H9 (cell line): ENCODE measurements at regions not wholly inside any gene's neighbourhood (a gene's known extent, or its start where the extent isn't known, plus 50 kb on each side); places are given as distances from the start of the nearest gene placed in this dataset.

Source experiments
- DNase-seq: peaks from one replicate; pipeline ENCODE4 v3.0.0-alpha.2; 2017
- H2AFZ ChIP-seq: one replicate; pipeline ENCODE4 v1.6.1; 2013; ENCODE audit warnings: mild to moderate bottlenecking, low read length, control low read depth, moderate library complexity
- H2AK5ac ChIP-seq: 2 replicates; pipeline ENCODE4 v1.6.1; 2013; ENCODE audit warnings: low read length, control low read depth, mixed read lengths; ENCODE audit not compliant: insufficient read length
- H2BK120ac ChIP-seq: one replicate; pipeline ENCODE4 v1.6.1; 2013; ENCODE audit warnings: low read depth, mild to moderate bottlenecking, low read length, control low read depth, inconsistent platforms; ENCODE audit not compliant: poor library complexity, severe bottlenecking
- H2BK12ac ChIP-seq: 2 replicates; pipeline ENCODE4 v1.6.1; 2013; ENCODE audit warnings: low read length, control low read depth, mixed read lengths, low read depth; ENCODE audit not compliant: insufficient read length
- H2BK15ac ChIP-seq: 2 replicates; pipeline ENCODE4 v1.6.1; 2013; ENCODE audit warnings: low read depth, low read length, control low read depth
- H2BK20ac ChIP-seq: one replicate; pipeline ENCODE4 v1.6.1; 2013; ENCODE audit warnings: low read depth, mild to moderate bottlenecking, low read length, control low read depth, inconsistent platforms; ENCODE audit not compliant: poor library complexity, severe bottlenecking
- H2BK5ac ChIP-seq: 2 replicates; pipeline ENCODE4 v1.6.1; 2013; ENCODE audit warnings: low read length, control low read depth, mixed read lengths; ENCODE audit not compliant: insufficient read length
- H3K14ac ChIP-seq: 2 replicates; pipeline ENCODE4 v1.6.1; 2013; ENCODE audit warnings: low read length, control low read depth; ENCODE audit not compliant: insufficient read depth
- H3K18ac ChIP-seq: 2 replicates; pipeline ENCODE4 v1.6.1; 2013; ENCODE audit warnings: low read depth, mild to moderate bottlenecking, mixed read lengths, low read length, control low read depth; ENCODE audit not compliant: insufficient read length
- H3K23ac ChIP-seq: 2 replicates; pipeline ENCODE4 v1.6.1; 2013; ENCODE audit warnings: low read length, control low read depth, mixed read lengths, low read depth; ENCODE audit not compliant: insufficient read length
- H3K23me2 ChIP-seq: 2 replicates; pipeline ENCODE4 v1.6.1; 2013; ENCODE audit warnings: low read depth, mild to moderate bottlenecking, mixed read lengths, low read length, control low read depth; ENCODE audit not compliant: insufficient read length, poor library complexity, severe bottlenecking
- H3K27ac ChIP-seq: 2 replicates; pipeline ENCODE4 v1.5.1; 2013; ENCODE audit warnings: low read length, control low read depth, mixed read lengths, low read depth; ENCODE audit not compliant: insufficient read length
- H3K27me3 ChIP-seq: 2 replicates; pipeline ENCODE4 v1.6.1; 2013; ENCODE audit warnings: low read length, control low read depth, inconsistent platforms; ENCODE audit not compliant: insufficient read depth
- H3K4ac ChIP-seq: 2 replicates; pipeline ENCODE4 v1.6.1; 2013; ENCODE audit warnings: low read depth, mild to moderate bottlenecking, control low read depth, inconsistent platforms, low read length, moderate library complexity
- H3K4me1 ChIP-seq: 2 replicates; pipeline ENCODE4 v1.6.1; 2013; ENCODE audit warnings: low read length, control low read depth, inconsistent platforms; ENCODE audit not compliant: insufficient read depth
- H3K4me2 ChIP-seq: 2 replicates; pipeline ENCODE4 v1.6.1; 2013; ENCODE audit warnings: low read length, control low read depth, mixed read lengths; ENCODE audit not compliant: insufficient read length, insufficient read depth
- H3K56ac ChIP-seq: 2 replicates; pipeline ENCODE4 v1.6.1; 2013; ENCODE audit warnings: low read depth, mild to moderate bottlenecking, mixed read lengths, low read length, control low read depth; ENCODE audit not compliant: insufficient read length
- H3K79me1 ChIP-seq: 2 replicates; pipeline ENCODE4 v1.6.1; 2013; ENCODE audit warnings: low read depth, mild to moderate bottlenecking, moderate library complexity, low read length, control low read depth, inconsistent platforms; ENCODE audit not compliant: insufficient read depth, poor library complexity, severe bottlenecking
- H3K79me2 ChIP-seq: 2 replicates; pipeline ENCODE4 v1.6.1; 2013; ENCODE audit warnings: low read length, control low read depth, inconsistent platforms; ENCODE audit not compliant: insufficient read depth
- H3K9ac ChIP-seq: 2 replicates; pipeline ENCODE4 v1.6.1; 2013; ENCODE audit warnings: low read length, control low read depth, mixed read lengths; ENCODE audit not compliant: insufficient read length; ENCODE audit errors: extremely low read depth
- H3K9me3 ChIP-seq: one replicate; pipeline ENCODE4 v1.6.1; 2013; ENCODE audit warnings: low read depth, low read length, inconsistent platforms; ENCODE audit not compliant: control insufficient read depth
- H3T11ph ChIP-seq: one replicate; pipeline ENCODE4 v1.6.1; 2013; ENCODE audit warnings: mild to moderate bottlenecking, low read length, control low read depth, inconsistent platforms
- H4K20me1 ChIP-seq: one replicate; pipeline ENCODE4 v1.6.1; 2013; ENCODE audit not compliant: control insufficient read depth, insufficient read length, insufficient read depth
- H4K5ac ChIP-seq: 2 replicates; pipeline ENCODE4 v1.6.1; 2013; ENCODE audit warnings: low read depth, mild to moderate bottlenecking, mixed read lengths, low read length, control low read depth; ENCODE audit not compliant: insufficient read length
- H4K8ac ChIP-seq: replicated peaks from 2 replicates; pipeline ENCODE4 v1.6.1; 2013; ENCODE audit warnings: low read length, control low read depth, mixed read lengths, low read depth; ENCODE audit not compliant: insufficient read length
- H4K91ac ChIP-seq: 2 replicates; pipeline ENCODE4 v1.6.1; 2013; ENCODE audit warnings: low read depth, mild to moderate bottlenecking, moderate library complexity, mixed read lengths, low read length, control low read depth; ENCODE audit not compliant: insufficient read length
- H3K27ac Mint-ChIP-seq, 3 experiments: 2 replicates in 2 of 3; 3 replicates in 1 of 3; pipeline ENCODE4 v1.8.0; 2020 to 2021; ENCODE audit warnings: mixed read lengths in 3 of 3, mild to moderate bottlenecking in 1 of 3, moderate library complexity in 1 of 3
- H3K27me3 Mint-ChIP-seq: 2 replicates; pipeline ENCODE4 v1.8.0; 2021; ENCODE audit warnings: low read depth, mild to moderate bottlenecking, moderate library complexity, mixed read lengths
- H3K36me3 Mint-ChIP-seq, 3 experiments: 2 replicates in 2 of 3; 3 replicates in 1 of 3; pipeline ENCODE4 v1.8.0; 2020 to 2021; ENCODE audit warnings: low read depth in 3 of 3, mixed read lengths in 3 of 3; ENCODE audit not compliant: insufficient read depth in 1 of 3
- H3K4me1 Mint-ChIP-seq, 2 experiments: 2 replicates each; pipeline ENCODE4 v1.8.0; 2020; ENCODE audit warnings: mixed read lengths in 2 of 2
- H3K4me3 Mint-ChIP-seq, 2 experiments: 2 replicates in 1 of 2; 3 replicates in 1 of 2; pipeline ENCODE4 v1.8.0; 2020 to 2021; ENCODE audit warnings: mild to moderate bottlenecking in 2 of 2, mixed read lengths in 2 of 2, moderate library complexity in 1 of 2
- H3K9me3 Mint-ChIP-seq, 2 experiments: 2 replicates in 1 of 2; 3 replicates in 1 of 2; pipeline ENCODE4 v1.8.0; 2020; ENCODE audit warnings: mild to moderate bottlenecking in 2 of 2, mixed read lengths in 2 of 2, moderate library complexity in 1 of 2
- CTCF ChIP-seq: fragments of 200-600 bp; sonication (generic); conservative IDR thresholded peaks from 3 replicates; pipeline ENCODE4 v1.8.0; 2021; ENCODE audit warnings: antibody characterized with exemption, mild to moderate bottlenecking
- WGBS: extraction: QIAGEN DNeasy Blood & Tissue Kit; methylation state at CpG from one replicate; pipeline ENCODE4 v1.1.7; 2013; ENCODE audit warnings: missing lambda C conversion rate, low lambda C conversion rate, mixed read lengths; ENCODE audit not compliant: insufficient read length; ENCODE audit errors: extremely low coverage; 5-methylcytosine and 5-hydroxymethylcytosine counted together

- Histone ChIP-seq H2AFZ (no peak overlapping the region), H3K56ac (no peak overlapping the region), H2BK120ac (no peak overlapping the region), H2AK5ac (no peak overlapping the region), H3K23me2 (no peaks in the 10 kb centered on the region), H3K9me3 (no peaks in the 10 kb centered on the region), H3K4me1 (no peaks in the 10 kb centered on the region), H3K79me2 (no peaks in the 10 kb centered on the region), H4K20me1 (no peaks in the 10 kb centered on the region), H3K9ac (no peak overlapping the region), H4K91ac (no peak overlapping the region), H2BK15ac (no peak overlapping the region), H3K27me3 (no peaks in the 10 kb centered on the region), H2BK5ac (no peak overlapping the region), H2BK20ac (no peak overlapping the region), H3K79me1 (no peaks in the 10 kb centered on the region), H4K5ac (no peak overlapping the region), H2BK12ac (no peak overlapping the region), H3T11ph (no peak overlapping the region), H4K8ac (no peak overlapping the region), H3K4me2 (no peak overlapping the region), H3K14ac (no peak overlapping the region), H3K27ac (no peak overlapping the region), H3K23ac (no peak overlapping the region), H3K4ac (no peak overlapping the region), H3K18ac (no peak overlapping the region)
- Mint-ChIP-seq H3K4me1 (no peaks in the 10 kb centered on the region), H3K27ac (no peak overlapping the region), H3K36me3 (peaks cover 6 to 9% (median 7%) of the 10 kb centered on the region in 3 experiments; a peak in 6 of 7 replicates), H3K9me3 (peaks cover 14 to 15% of the 10 kb centered on the region in 2 experiments), H3K4me3 (no peak overlapping the region), H3K27me3 (no peaks in the 10 kb centered on the region)
- no peak for TF ChIP-seq CTCF
- WGBS, result no CpG with 5 or more reads among the region's 4 CpGs
- DNase-seq, result no peak
These were observed 342.9 kb downstream of the SUCLG1 start for GRCh38 chr2:84116143-84116542.
